NCI-H345 (cell line): ENCODE measurements at regions not wholly inside any gene's neighbourhood (a gene's known extent, or its start where the extent isn't known, plus 50 kb on each side); places are given as distances from the start of the nearest gene placed in this dataset.

Experiments used
- DNase-seq: peaks from one replicate; lab custom pipeline; 2025; lab: John Stamatoyannopoulos, UW

GRCh38 chr12:34376133-34376799 lies 354.0 kb downstream of the ALG10 start:
- no peak for DNase-seq

GRCh38 chr12:34377243-34378035 lies 355.1 kb downstream of the ALG10 start:
- DNase-seq: no peak

- DNase-seq: no peak
Observed at GRCh38 chr12:34379142-34379541, 356.8 kb downstream of the ALG10 start.

- DNase-seq: no peak
Observed at GRCh38 chr12:34384693-34385092, 362.4 kb downstream of the ALG10 start.

- DNase-seq: no peak
Observed at GRCh38 chr12:34386016-34386415, 363.7 kb downstream of the ALG10 start.

- DNase-seq: no peak
Observed at GRCh38 chr12:34386621-34387255, 364.4 kb downstream of the ALG10 start.

GRCh38 chr12:34387711-34388635 lies 365.7 kb downstream of the ALG10 start:
- DNase-seq: no peak

GRCh38 chr12:34388636-34389377 lies 366.5 kb downstream of the ALG10 start:
- DNase-seq: no peak

GRCh38 chr12:34389378-34390170 lies 367.3 kb downstream of the ALG10 start:
- DNase-seq: no peak

- no peak for DNase-seq
Observed at GRCh38 chr12:34390171-34390841, 368.0 kb downstream of the ALG10 start.

GRCh38 chr12:34390846-34391700 lies 368.8 kb downstream of the ALG10 start:
- no peak for DNase-seq

GRCh38 chr12:34391771-34392581 lies 369.7 kb downstream of the ALG10 start:
- no peak for DNase-seq

GRCh38 chr12:34392741-34393085 lies 370.4 kb downstream of the ALG10 start:
- DNase-seq: no peak

GRCh38 chr12:34393086-34393820 lies 371.0 kb downstream of the ALG10 start:
- no peak for DNase-seq

GRCh38 chr12:34393821-34394150 lies 371.5 kb downstream of the ALG10 start:
- DNase-seq: no peak

- no peak for DNase-seq
Observed at GRCh38 chr12:34394211-34395055, 372.1 kb downstream of the ALG10 start.
